ENCODE measurements at regions not wholly inside any gene's neighbourhood (a gene's known extent, or its start where the extent isn't known, plus 50 kb on each side); places are given as distances from the start of the nearest gene placed in this dataset.

GRCh38 chr13:111568290-111568689 is 247.8 kb downstream of the TEX29 start:
- Histone ChIP-seq H3K4me3 (no peak overlapping the region), H3K9me2 (ENCODE audit: insufficient read depth) (no peaks in the 10 kb centered on the region), H3K4me2 (no peak overlapping the region), H3K27ac (ENCODE audit: low read depth) (no peak overlapping the region), H3F3A (replicated peaks; ENCODE audit: low read depth) (no peaks in the 10 kb centered on the region), H3K27me3 (ENCODE audit: insufficient read depth) (no peaks in the 10 kb centered on the region), H3K79me2 (replicated peaks; ENCODE audit: insufficient read depth) (no peaks in the 10 kb centered on the region), H4K20me1 (replicated peaks; ENCODE audit: insufficient read depth) (no peaks in the 10 kb centered on the region), H2AFZ (no peak overlapping the region), H3K36me3 (ENCODE audit: insufficient read depth) (no peaks in the 10 kb centered on the region), H3K4me1 (ENCODE audit: insufficient read depth) (no peaks in the 10 kb centered on the region)
- Mint-ChIP-seq H3K9me3 (peaks cover 28% of the 10 kb centered on the region), H3K4me1 (peaks cover 3% of the 10 kb centered on the region; the same call in 2 of the 3 replicates), H3K4me3 (no peak overlapping the region), H3K27ac (no peak overlapping the region), H3K27me3 (ENCODE audit: insufficient read depth, low read depth, poor library complexity) (peaks cover 7% of the 10 kb centered on the region), H3K36me3 (ENCODE audit: low read depth) (no peaks in the 10 kb centered on the region; the same call in 1 of the 3 replicates)
- TF ChIP-seq EZH2phosphoT487 (IDR thresholded peaks at IDR 0.05; ENCODE audit: unreplicated experiment) (no peak), ETS1 (IDR thresholded peaks at IDR 0.05) (no peak), ZNF462 (CRISPR knock-in tag; IDR thresholded peaks at IDR 0.05) (no peak), POLR2AphosphoS5 (IDR thresholded peaks at IDR 0.05; ENCODE audit: low read depth) (no peak), STAT1 (IDR thresholded peaks at IDR 0.05; ENCODE audit: unreplicated experiment) (no peak), EZH2 (IDR thresholded peaks at IDR 0.05; ENCODE audit: low read depth, unreplicated experiment) (no peak), ZNF114 (CRISPR knock-in tag; IDR thresholded peaks at IDR 0.05) (no peak), ZNF331 (CRISPR knock-in tag; IDR thresholded peaks at IDR 0.05; ENCODE audit: low read depth) (no peak), CTCF (conservative IDR thresholded peaks at IDR 0.05; ENCODE audit: low read depth in 2 of 2) (no peak), JUNB (IDR thresholded peaks at IDR 0.05; ENCODE audit: unreplicated experiment) (no peak), CREB1 (CRISPR knock-in tag; IDR thresholded peaks at IDR 0.05; ENCODE audit: low read depth) (no peak), NANOG (IDR thresholded peaks at IDR 0.05; ENCODE audit: borderline replicate concordance) (no peak), REST (IDR thresholded peaks at IDR 0.05; ENCODE audit: unreplicated experiment) (no peak)
- DNase-seq (ENCODE audit: low spot score) (no peak), ATAC-seq (no peak)

Measured in GM23338 (cell line).